ENCODE measurements at regions not wholly inside any gene's neighbourhood (a gene's known extent, or its start where the extent isn't known, plus 50 kb on each side); places are given as distances from the start of the nearest gene placed in this dataset.

GRCh38 chr3:134083008-134083407 lies 53.3 kb upstream of the SLCO2A1 start (continued):
- TF ChIP-seq CBX8 (IDR thresholded peaks at IDR 0.05; ENCODE audit: borderline replicate concordance, low read depth, low read length) (no peak), PHF8 (conservative IDR thresholded peaks at IDR 0.05; ENCODE audit: low read depth, low read length) (no peak), SAP30 (IDR thresholded peaks at IDR 0.05; ENCODE audit: insufficient read depth, insufficient replicate concordance, low read length) (no peak), BCL11A (IDR thresholded peaks at IDR 0.05; ENCODE audit: low read depth in 2 of 2, low read length in 2 of 2) (no peak), NRF1 (IDR thresholded peaks at IDR 0.05; ENCODE audit: low read depth, low read length) (no peak), TAF7 (optimal IDR thresholded peaks at IDR 0.05; ENCODE audit: borderline replicate concordance, low read depth, low read length) (no peak)

Measured in H1 (cell line).